Esophagus squamous epithelium (tissue), 5 donors: ENCODE measurements at regions not wholly inside any gene's neighbourhood (a gene's known extent, or its start where the extent isn't known, plus 50 kb on each side); places are given as distances from the start of the nearest gene placed in this dataset.

Source experiments
- DNase-seq: peaks from one replicate; lab custom pipeline; 2025; lab: John Stamatoyannopoulos, UW
- H3K27ac ChIP-seq, 4 donors: fragments of 200-600 bp; sonication (generic); one replicate each; pipeline ENCODE4 v1.5.1; 2016 to 2019; ENCODE audit warnings: mild to moderate bottlenecking in 1 of 4
- H3K27me3 ChIP-seq, 4 donors: fragments of 200-600 bp; sonication (generic); 1 replicate in 3 of 4; 2 replicates in 1 of 4; pipeline versions ENCODE4 v1.5.1 to v1.6.0; 2017 to 2021; ENCODE audit warnings: antibody characterized with exemption in 1 of 4
- H3K36me3 ChIP-seq, 3 donors: fragments of 200-600 bp; sonication (generic); one replicate each; pipeline ENCODE4 v1.5.1; 2016 to 2019
- H3K4me1 ChIP-seq, 3 donors: fragments of 200-600 bp; sonication (generic); one replicate each; pipeline ENCODE4 v1.5.1; 2017 to 2019
- H3K4me3 ChIP-seq, 4 donors: fragments of 200-600 bp; sonication (generic); 1 replicate in 3 of 4; 2 replicates in 1 of 4; pipeline ENCODE4 v1.5.1; 2016 to 2019; ENCODE audit warnings: mild to moderate bottlenecking in 2 of 4, moderate library complexity in 1 of 4
- H3K9me3 ChIP-seq, 3 donors: fragments of 200-600 bp; sonication (generic); one replicate each; pipeline ENCODE4 v1.5.1; 2016 to 2019
- CTCF ChIP-seq, 6 experiments: fragments of 450-650 bp in 4 of 6; fragments of 200-600 bp in 2 of 6; sonication (generic) in 2 of 6; IDR thresholded peaks; one replicate each; pipeline ENCODE4 v1.5.1; 2016 to 2019; ENCODE audit warnings: antibody characterized with exemption in 6 of 6, mild to moderate bottlenecking in 4 of 6, moderate library complexity in 4 of 6
- POLR2A ChIP-seq, 4 donors: fragments of 450-650 bp; IDR thresholded peaks; one replicate each; pipeline ENCODE4 v1.6.1; 2017; ENCODE audit warnings: antibody characterized with exemption in 4 of 4, mild to moderate bottlenecking in 4 of 4, moderate library complexity in 3 of 4
- WGBS, 2 donors: methylation state at CpG; one replicate each; pipeline ENCODE4 v1.1.5; 2018; 5-methylcytosine and 5-hydroxymethylcytosine counted together
- intact Hi-C: fragments of 100-400 bp; cut with DNase I; formaldehyde crosslinking; loops from one replicate; pipeline ENCODE4 v1.15.0; 2022
- donor health status: DM: yes; HTN: yes; CAD: no.

- H3K4me3 ChIP-seq: no peak overlapping the region
- DNase-seq: no peak
- no peak overlapping the region for H3K27ac ChIP-seq
- no peaks in the 10 kb centered on the region for H3K36me3 ChIP-seq
- intact Hi-C loops: no loop called here
- TF ChIP-seq CTCF (IDR thresholded peaks at IDR 0.05) (no peak), POLR2A (IDR thresholded peaks at IDR 0.05) (no peak)
- no peaks in the 10 kb centered on the region for H3K27me3 ChIP-seq
- no peaks in the 10 kb centered on the region for H3K9me3 ChIP-seq
- H3K4me1 ChIP-seq: no peaks in the 10 kb centered on the region
Observed at GRCh38 chr5:39670955-39671354, 246.2 kb upstream of the DAB2 start.

- Histone ChIP-seq H3K9me3 (no peaks in the 10 kb centered on the region), H3K27ac (no peak overlapping the region), H3K4me1 (no peaks in the 10 kb centered on the region), H3K36me3 (no peaks in the 10 kb centered on the region), H3K27me3 (no peaks in the 10 kb centered on the region), H3K4me3 (no peak overlapping the region)
- TF ChIP-seq CTCF (IDR thresholded peaks at IDR 0.05) (no peak), POLR2A (IDR thresholded peaks at IDR 0.05) (no peak)
- WGBS, 2 donors: 83 to 89% methylated on average over 6 of the region's 6 CpGs
- intact Hi-C loops: no loop called here
- no peak for DNase-seq
Observed at GRCh38 chr5:39670391-39670790, 245.6 kb upstream of the DAB2 start.

GRCh38 chr5:39668980-39669379 lies 244.2 kb upstream of the DAB2 start:
- H3K27ac ChIP-seq: no peak overlapping the region
- H3K9me3 ChIP-seq: no peaks in the 10 kb centered on the region
- TF ChIP-seq POLR2A (IDR thresholded peaks at IDR 0.05) (no peak), CTCF (IDR thresholded peaks at IDR 0.05) (no peak)
- no peaks in the 10 kb centered on the region for H3K27me3 ChIP-seq
- 93 to 94% methylated on average over 3 of the region's 3 CpGs for WGBS, 2 donors
- intact Hi-C loops: no loop called here
- no peaks in the 10 kb centered on the region for H3K36me3 ChIP-seq
- no peak overlapping the region for H3K4me3 ChIP-seq
- H3K4me1 ChIP-seq: no peaks in the 10 kb centered on the region
- DNase-seq: no peak

- Histone ChIP-seq H3K4me1 (no peaks in the 10 kb centered on the region), H3K4me3 (no peak overlapping the region), H3K36me3 (no peaks in the 10 kb centered on the region), H3K27ac (no peak overlapping the region), H3K27me3 (no peaks in the 10 kb centered on the region), H3K9me3 (no peaks in the 10 kb centered on the region)
- DNase-seq: no peak
- no peak for TF ChIP-seq POLR2A (IDR thresholded peaks at IDR 0.05)
- TF ChIP-seq CTCF (IDR thresholded peaks at IDR 0.05): no peak
- 94 to 95% methylated on average over 10 to 11 of the region's 23 CpGs for WGBS, 2 donors
- intact Hi-C loops: no loop called here
Observed at GRCh38 chr5:39665328-39665727, 240.5 kb upstream of the DAB2 start.

GRCh38 chr5:39662945-39663344 lies 238.2 kb upstream of the DAB2 start:
- intact Hi-C loops: no loop called here
- Histone ChIP-seq H3K36me3 (no peaks in the 10 kb centered on the region), H3K4me3 (no peak overlapping the region), H3K27me3 (no peaks in the 10 kb centered on the region), H3K9me3 (no peaks in the 10 kb centered on the region), H3K4me1 (no peaks in the 10 kb centered on the region), H3K27ac (no peak overlapping the region)
- 77 to 81% methylated on average over 3 of the region's 3 CpGs for WGBS, 2 donors
- TF ChIP-seq POLR2A (IDR thresholded peaks at IDR 0.05): no peak
- TF ChIP-seq CTCF (IDR thresholded peaks at IDR 0.05): no peak
- no peak for DNase-seq
